GM12878 (cell line): ENCODE measurements at regions not wholly inside any gene's neighbourhood (a gene's known extent, or its start where the extent isn't known, plus 50 kb on each side); places are given as distances from the start of the nearest gene placed in this dataset.

Experiments
- CTCF ChIP-seq, 3 experiments: IDR thresholded peaks in 2 of 3; conservative IDR thresholded peaks in 1 of 3; 2 replicates each; pipeline ENCODE4 v1.5.1; 2011; ENCODE audit warnings: low read depth in 3 of 3, low read length in 3 of 3, mild to moderate bottlenecking in 3 of 3, control low read depth in 2 of 3, moderate library complexity in 2 of 3, inconsistent platforms in 1 of 3, mixed read lengths in 1 of 3; ENCODE audit not compliant: control insufficient read depth in 2 of 3, insufficient read depth in 1 of 3; ENCODE audit errors: extremely low read depth in 1 of 3
- EZH2 ChIP-seq: IDR thresholded peaks from 2 replicates; pipeline ENCODE4 v1.6.1; 2012; ENCODE audit warnings: low read depth, mild to moderate bottlenecking, control low read depth, inconsistent platforms, low read length, borderline replicate concordance; ENCODE audit not compliant: control insufficient read depth
- FOS ChIP-seq: IDR thresholded peaks from 3 replicates; pipeline ENCODE4 v1.6.1; 2011; ENCODE audit warnings: borderline replicate concordance; ENCODE audit not compliant: insufficient read length; ENCODE audit errors: extremely low read depth
- MXI1 ChIP-seq: fragments of 150-350 bp; IDR thresholded peaks from 2 replicates; pipeline ENCODE4 v1.6.1; 2011; ENCODE audit warnings: low read depth, mild to moderate bottlenecking, inconsistent platforms, low read length, improper control_type of control experiment
- MYC ChIP-seq: IDR thresholded peaks from 2 replicates; pipeline ENCODE4 v1.6.1; 2011; ENCODE audit warnings: mild to moderate bottlenecking, low read length, moderate library complexity, inconsistent platforms; ENCODE audit not compliant: insufficient read depth, insufficient replicate concordance, insufficient read length, severe bottlenecking
- NFYB ChIP-seq: IDR thresholded peaks from 2 replicates; pipeline ENCODE4 v1.6.1; 2011; ENCODE audit warnings: low read depth, mild to moderate bottlenecking, low read length, improper control_type of control experiment, moderate library complexity; ENCODE audit not compliant: insufficient read depth
- POLR2A ChIP-seq: IDR thresholded peaks from 2 replicates; pipeline ENCODE4 v1.6.1; 2011; ENCODE audit warnings: low read depth, mild to moderate bottlenecking, low read length
- POLR2AphosphoS2 ChIP-seq: IDR thresholded peaks from 2 replicates; pipeline ENCODE4 v1.6.1; 2011; ENCODE audit warnings: low read depth, mild to moderate bottlenecking, low read length, improper control_type of control experiment, moderate library complexity

- no peak for TF ChIP-seq CTCF (IDR thresholded peaks at IDR 0.05 in 2 of 3, conservative IDR thresholded peaks at IDR 0.05 in 1 of 3; ENCODE audit: control insufficient read depth in 2 of 3, extremely low read depth in 1 of 3, insufficient read depth in 1 of 3, low read depth in 3 of 3, low read length in 3 of 3)
- TF ChIP-seq POLR2AphosphoS2: no peak
- no peak for TF ChIP-seq FOS
- TF ChIP-seq MYC: no peak
- no peak for TF ChIP-seq NFYB
- no peak for TF ChIP-seq MXI1
- TF ChIP-seq POLR2A: no peak
- no peak for TF ChIP-seq EZH2
Observed at GRCh38 chr2:128413014-128413717, 94.5 kb upstream of the HS6ST1 start.
